Loucy (cell line): ENCODE measurements at regions not wholly inside any gene's neighbourhood (a gene's known extent, or its start where the extent isn't known, plus 50 kb on each side); places are given as distances from the start of the nearest gene placed in this dataset.

Experiments used
- H2AFZ ChIP-seq: fragments of 200-600 bp; sonication (generic); 2 replicates; pipeline ENCODE4 v1.6.0; 2016; ENCODE audit warnings: antibody characterized with exemption, mild to moderate bottlenecking, low read length, moderate library complexity
- H3F3A ChIP-seq: fragments of 200-600 bp; 2 replicates; pipeline ENCODE4 v1.6.0; 2016; ENCODE audit warnings: antibody characterized with exemption, low read depth, mild to moderate bottlenecking
- H3K27me3 ChIP-seq: fragments of 200-600 bp; sonication (generic); 2 replicates; pipeline ENCODE4 v1.6.1; 2014; ENCODE audit warnings: low read length, mild to moderate bottlenecking; ENCODE audit not compliant: insufficient read depth, poor library complexity, severe bottlenecking
- H3K36me3 ChIP-seq: fragments of 200-600 bp; sonication (generic); 2 replicates; pipeline ENCODE4 v1.6.1; 2016; ENCODE audit warnings: low read length; ENCODE audit not compliant: insufficient read depth
- H3K4me1 ChIP-seq: fragments of 200-600 bp; sonication (generic); 2 replicates; pipeline ENCODE4 v1.5.1; 2014; ENCODE audit warnings: low read length, mild to moderate bottlenecking; ENCODE audit not compliant: insufficient read depth, poor library complexity, severe bottlenecking
- H3K4me2 ChIP-seq: fragments of 200-600 bp; sonication (generic); 2 replicates; pipeline ENCODE4 v1.6.0; 2014; ENCODE audit warnings: antibody characterized with exemption, low read length, low read depth, mild to moderate bottlenecking; ENCODE audit not compliant: poor library complexity, severe bottlenecking
- H3K4me3 ChIP-seq: fragments of 200-600 bp; sonication (generic); 2 replicates; pipeline ENCODE4 v1.5.1; 2014; ENCODE audit warnings: low read length, mild to moderate bottlenecking, mixed read lengths; ENCODE audit not compliant: poor library complexity, severe bottlenecking
- H3K79me2 ChIP-seq: fragments of 200-600 bp; sonication (generic); 2 replicates; pipeline ENCODE4 v1.6.1; 2014; ENCODE audit warnings: low read length; ENCODE audit not compliant: insufficient read depth
- H3K9ac ChIP-seq: fragments of 200-600 bp; sonication (generic); 2 replicates; pipeline ENCODE4 v1.6.0; 2014; ENCODE audit warnings: mild to moderate bottlenecking, low read depth, low read length, moderate library complexity; ENCODE audit not compliant: poor library complexity, severe bottlenecking
- H3K9me2 ChIP-seq: fragments of 200-600 bp; sonication (generic); replicated peaks from 2 replicates; pipeline ENCODE4 v1.6.1; 2016; ENCODE audit warnings: low read depth, low read length, mixed read lengths
- H3K9me3 ChIP-seq: fragments of 200-600 bp; sonication (generic); 2 replicates; pipeline ENCODE4 v1.6.1; 2014; ENCODE audit warnings: mild to moderate bottlenecking, antibody characterized with exemption, low read length, low read depth; ENCODE audit not compliant: insufficient read depth
- H4K20me1 ChIP-seq: fragments of 200-600 bp; sonication (generic); 2 replicates; pipeline ENCODE4 v1.6.0; 2014; ENCODE audit warnings: antibody characterized with exemption, low read length, mild to moderate bottlenecking; ENCODE audit not compliant: insufficient read depth, poor library complexity, severe bottlenecking
- CTCF ChIP-seq: fragments of 200-600 bp; sonication (generic); conservative IDR thresholded peaks from 2 replicates; pipeline ENCODE4 v1.5.1; 2014; ENCODE audit warnings: mild to moderate bottlenecking, antibody characterized with exemption, low read length
- EZH2phosphoT487 ChIP-seq: fragments of 200-600 bp; IDR thresholded peaks from 2 replicates; pipeline ENCODE4 v1.6.1; 2018; ENCODE audit warnings: antibody characterized with exemption, mild to moderate bottlenecking, moderate library complexity, borderline replicate concordance

GRCh38 chr4:57233386-57233785 is 123.2 kb upstream of the IGFBP7 start:
- H3K4me2 ChIP-seq = no peak overlapping the region
- no peak overlapping the region for H3K9ac ChIP-seq
- no peaks in the 10 kb centered on the region for H3K36me3 ChIP-seq
- TF ChIP-seq CTCF (no peak), EZH2phosphoT487 (no peak)
- H2AFZ ChIP-seq = no peak overlapping the region
- no peaks in the 10 kb centered on the region for H3K4me1 ChIP-seq
- no peaks in the 10 kb centered on the region for H3K9me2 ChIP-seq
- no peaks in the 10 kb centered on the region for H3K9me3 ChIP-seq
- no peaks in the 10 kb centered on the region for H3K27me3 ChIP-seq
- no peaks in the 10 kb centered on the region for H3F3A ChIP-seq
- H4K20me1 ChIP-seq = no peaks in the 10 kb centered on the region
- H3K79me2 ChIP-seq = no peaks in the 10 kb centered on the region
- H3K4me3 ChIP-seq = no peak overlapping the region

GRCh38 chr4:57231781-57232180 is 121.6 kb upstream of the IGFBP7 start:
- H3K79me2 ChIP-seq = no peaks in the 10 kb centered on the region
- H3K4me1 ChIP-seq = no peaks in the 10 kb centered on the region
- H3K27me3 ChIP-seq = no peaks in the 10 kb centered on the region
- no peaks in the 10 kb centered on the region for H3K9me3 ChIP-seq
- no peaks in the 10 kb centered on the region for H4K20me1 ChIP-seq
- no peak overlapping the region for H2AFZ ChIP-seq
- TF ChIP-seq CTCF = no peak
- TF ChIP-seq EZH2phosphoT487 = no peak
- H3K4me2 ChIP-seq = no peak overlapping the region
- no peak overlapping the region for H3K9ac ChIP-seq
- H3K9me2 ChIP-seq = no peaks in the 10 kb centered on the region
- no peaks in the 10 kb centered on the region for H3F3A ChIP-seq
- no peaks in the 10 kb centered on the region for H3K36me3 ChIP-seq
- no peak overlapping the region for H3K4me3 ChIP-seq

GRCh38 chr4:57220734-57221133 is 110.5 kb upstream of the IGFBP7 start:
- Histone ChIP-seq H3K79me2 (no peaks in the 10 kb centered on the region), H3K4me1 (no peaks in the 10 kb centered on the region), H3K9me2 (no peaks in the 10 kb centered on the region), H3K9me3 (no peaks in the 10 kb centered on the region), H3K9ac (no peak overlapping the region), H3K4me2 (no peak overlapping the region), H4K20me1 (no peaks in the 10 kb centered on the region), H3K4me3 (no peak overlapping the region), H2AFZ (no peak overlapping the region), H3K36me3 (no peaks in the 10 kb centered on the region), H3F3A (no peaks in the 10 kb centered on the region), H3K27me3 (no peaks in the 10 kb centered on the region)
- TF ChIP-seq CTCF (no peak), EZH2phosphoT487 (no peak)
